ENCODE measurements at regions not wholly inside any gene's neighbourhood (a gene's known extent, or its start where the extent isn't known, plus 50 kb on each side); places are given as distances from the start of the nearest gene placed in this dataset.

GRCh38 chr2:134120733-134121630, 132.9 kb upstream of the MGAT5 start (continued):
- TF ChIP-seq REST (IDR thresholded peaks at IDR 0.05; ENCODE audit: low read depth) (no peak), ZFX (IDR thresholded peaks at IDR 0.05) (peak; percentile 65), EGR1 (IDR thresholded peaks at IDR 0.05; ENCODE audit: low read depth) (no peak), ELF1 (IDR thresholded peaks at IDR 0.05; ENCODE audit: borderline replicate concordance, low read depth) (no peak), EZH2 (IDR thresholded peaks at IDR 0.05) (no peak), ZNF274 (IDR thresholded peaks at IDR 0.05; ENCODE audit: low read depth, low read length) (no peak), RAD21 (IDR thresholded peaks at IDR 0.05; ENCODE audit: low read depth) (0 out of 2 replicates have a peak, but pooled peaks have one; percentile 8)

- H3K36me3 ChIP-seq (ENCODE audit: control insufficient read depth in 1 of 2, insufficient read depth in 2 of 2, low read length in 2 of 2) = no peaks in the 10 kb centered on the region
- H3K27ac ChIP-seq (ENCODE audit: low read depth, low read length) = no peak overlapping the region
- no peaks in the 10 kb centered on the region for H3K9me3 ChIP-seq (ENCODE audit: control insufficient read depth in 1 of 2, insufficient read depth in 1 of 2, low read depth in 1 of 2, low read length in 2 of 2)
- ATAC-seq (no peak), DNase-seq (ENCODE audit: low read depth, low spot score) (no peak)
- no peak overlapping the region for H3K4me3 ChIP-seq (replicated peaks in 1 of 2; ENCODE audit: low read depth in 1 of 2, low read length in 2 of 2)
- peaks cover 59% of the 10 kb centered on the region for H3K79me2 ChIP-seq (ENCODE audit: insufficient read depth, low read length)
- no TSS peak for BruUV-seq (replicated peaks)
- no peak for TF ChIP-seq REST (IDR thresholded peaks at IDR 0.05; ENCODE audit: low read depth)
- TF ChIP-seq EZH2phosphoT487 (IDR thresholded peaks at IDR 0.05; ENCODE audit: borderline replicate concordance) = no peak
- no peak for TF ChIP-seq FOSL1 (IDR thresholded peaks at IDR 0.05; ENCODE audit: low read depth)
- TF ChIP-seq, protein P1, sequence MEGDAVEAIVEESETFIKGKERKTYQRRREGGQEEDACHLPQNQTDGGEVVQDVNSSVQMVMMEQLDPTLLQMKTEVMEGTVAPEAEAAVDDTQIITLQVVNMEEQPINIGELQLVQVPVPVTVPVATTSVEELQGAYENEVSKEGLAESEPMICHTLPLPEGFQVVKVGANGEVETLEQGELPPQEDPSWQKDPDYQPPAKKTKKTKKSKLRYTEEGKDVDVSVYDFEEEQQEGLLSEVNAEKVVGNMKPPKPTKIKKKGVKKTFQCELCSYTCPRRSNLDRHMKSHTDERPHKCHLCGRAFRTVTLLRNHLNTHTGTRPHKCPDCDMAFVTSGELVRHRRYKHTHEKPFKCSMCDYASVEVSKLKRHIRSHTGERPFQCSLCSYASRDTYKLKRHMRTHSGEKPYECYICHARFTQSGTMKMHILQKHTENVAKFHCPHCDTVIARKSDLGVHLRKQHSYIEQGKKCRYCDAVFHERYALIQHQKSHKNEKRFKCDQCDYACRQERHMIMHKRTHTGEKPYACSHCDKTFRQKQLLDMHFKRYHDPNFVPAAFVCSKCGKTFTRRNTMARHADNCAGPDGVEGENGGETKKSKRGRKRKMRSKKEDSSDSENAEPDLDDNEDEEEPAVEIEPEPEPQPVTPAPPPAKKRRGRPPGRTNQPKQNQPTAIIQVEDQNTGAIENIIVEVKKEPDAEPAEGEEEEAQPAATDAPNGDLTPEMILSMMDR (IDR thresholded peaks at IDR 0.05 in 2 of 3, conservative IDR thresholded peaks at IDR 0.05 in 1 of 3; ENCODE audit: borderline replicate concordance in 1 of 3, insufficient read depth in 1 of 3, low read depth in 2 of 3, low read length in 2 of 3) = 0 out of 6 replicates have a peak, but pooled peaks of 2 of the 3 experiments have one; percentile 2 to 13
- H3K27me3 ChIP-seq (ENCODE audit: insufficient read depth, low read length) = no peaks in the 10 kb centered on the region
- ChIA-PET POLR2A (no interaction called here), CTCF (interaction anchor here (1.0 kb wide), 1 partner anchor 85 kb away, joined by 3 read pairs; no protein-coding TSS in a partner anchor), RAD21 (ENCODE audit: low non-redundant PET in 1 of 2, low total read pairs in 2 of 2, uncharacterized antibody in 2 of 2, unreplicated experiment in 2 of 2) (no interaction called here)
- intact Hi-C loops (cut with micrococcal nuclease) = no loop called here
- H4K20me1 ChIP-seq (ENCODE audit: insufficient read depth) = no peaks in the 10 kb centered on the region
- no peak overlapping the region for H3K9ac ChIP-seq (ENCODE audit: low read length)
- peaks cover 16 to 19% of the 10 kb centered on the region in 2 experiments; a peak in 3 of 4 replicates for H3K4me1 ChIP-seq (ENCODE audit: control insufficient read depth in 1 of 2, insufficient read depth in 2 of 2, low read length in 2 of 2)
- no peaks in the 10 kb centered on the region for H3K9me2 ChIP-seq (ENCODE audit: insufficient read depth)
- no peak overlapping the region for H3K4me2 ChIP-seq (ENCODE audit: low read length)
- H2AFZ ChIP-seq (ENCODE audit: low read depth, low read length, poor library complexity, severe bottlenecking) = no peak overlapping the region
Measured at GRCh38 chr2:134122610-134123009, 131.3 kb upstream of the MGAT5 start.
